Prostate gland (tissue), 2 donors: ENCODE measurements at regions not wholly inside any gene's neighbourhood (a gene's known extent, or its start where the extent isn't known, plus 50 kb on each side); places are given as distances from the start of the nearest gene placed in this dataset.
"Not testable (repeated sequence)": the region's sequence is repeated elsewhere in the genome, so short reads cannot be mapped to it uniquely, and the experiment has no call there.

Experiments
- DNase-seq: peaks from one replicate; pipeline ENCODE4 v3.0.0-alpha.2; 2019; ENCODE audit warnings: low spot score
- H3K27ac ChIP-seq, 2 donors: fragments of 200-600 bp; sonication (generic); 2 replicates each; pipeline ENCODE4 v1.5.1; 2017 to 2019
- H3K27me3 ChIP-seq: fragments of 200-600 bp; sonication (generic); replicated peaks from 2 replicates; pipeline ENCODE4 v1.5.1; 2019; ENCODE audit not compliant: insufficient read depth
- H3K36me3 ChIP-seq, 2 donors: fragments of 200-600 bp; sonication (generic); 1 replicate in 1 of 2; 2 replicates in 1 of 2; pipeline versions ENCODE4 v1.5.1 to v1.8.1; 2017 to 2019
- H3K4me1 ChIP-seq: fragments of 200-600 bp; sonication (generic); replicated peaks from 2 replicates; pipeline ENCODE4 v1.5.1; 2019
- H3K4me3 ChIP-seq, 2 donors: fragments of 200-600 bp; sonication (generic); 2 replicates each; pipeline ENCODE4 v1.5.1; 2017 to 2019
- H3K9me3 ChIP-seq: fragments of 200-600 bp; sonication (generic); 2 replicates; pipeline ENCODE4 v1.5.1; 2017
- CTCF ChIP-seq, 4 experiments: fragments of 200-600 bp in 2 of 4; fragments of 450-650 bp in 2 of 4; sonication (generic) in 2 of 4; IDR thresholded peaks; 1 replicate in 3 of 4; 2 replicates in 1 of 4; pipeline ENCODE4 v1.5.1; 2016 to 2019; ENCODE audit warnings: antibody characterized with exemption in 4 of 4, mild to moderate bottlenecking in 2 of 4, moderate library complexity in 2 of 4
- POLR2A ChIP-seq: fragments of 450-650 bp; IDR thresholded peaks from one replicate; pipeline ENCODE4 v1.6.1; 2016; ENCODE audit warnings: antibody characterized with exemption, mild to moderate bottlenecking
- POLR2AphosphoS5 ChIP-seq: sonication (generic); formaldehyde crosslinking; IDR thresholded peaks from one replicate; pipeline ENCODE4 v1.6.1; 2017; ENCODE audit warnings: antibody characterized with exemption
- WGBS: methylation state at CpG from one replicate; pipeline ENCODE4 v1.1.5; 2018; 5-methylcytosine and 5-hydroxymethylcytosine counted together
- intact Hi-C: fragments of 100-400 bp; cut with DNase I; formaldehyde crosslinking; loops from one replicate; pipeline ENCODE4 v1.14.2; 2022

GRCh38 chr11:29224739-29225384 is 792.0 kb downstream of the KCNA4 start:
- H3K4me1 ChIP-seq = no peaks in the 10 kb centered on the region
- no peak overlapping the region for H3K4me3 ChIP-seq
- no peak for DNase-seq
- no peaks in the 10 kb centered on the region for H3K9me3 ChIP-seq
- H3K27me3 ChIP-seq = no peaks in the 10 kb centered on the region
- H3K27ac ChIP-seq = no peak overlapping the region
- intact Hi-C loops = no loop called here
- H3K36me3 ChIP-seq = no peaks in the 10 kb centered on the region
- 78% methylated on average over 9 of the region's 9 CpGs for WGBS
- TF ChIP-seq POLR2AphosphoS5 (no peak), POLR2A (no peak), CTCF (IDR thresholded peaks at IDR 0.05) (no peak)

GRCh38 chr11:29219531-29219930 is 797.3 kb downstream of the KCNA4 start:
- H3K9me3 ChIP-seq, intact Hi-C loops, H3K4me1 ChIP-seq, DNase-seq, H3K27ac ChIP-seq, H3K27me3 ChIP-seq, H3K4me3 ChIP-seq, H3K36me3 ChIP-seq: not testable (repeated sequence)
- 64% methylated on average over 1 of the region's 1 CpG for WGBS

- no peak for TF ChIP-seq POLR2AphosphoS5
- no peak for TF ChIP-seq POLR2A
- TF ChIP-seq CTCF (IDR thresholded peaks at IDR 0.05) = no peak
- no peaks in the 10 kb centered on the region for H3K27me3 ChIP-seq
These were observed 798.9 kb downstream of the KCNA4 start for GRCh38 chr11:29217901-29218300.

GRCh38 chr11:29214833-29215232 is 802.0 kb downstream of the KCNA4 start:
- Histone ChIP-seq H3K27ac (no peak overlapping the region), H3K4me1 (no peaks in the 10 kb centered on the region), H3K9me3 (no peaks in the 10 kb centered on the region), H3K27me3 (no peaks in the 10 kb centered on the region), H3K4me3 (no peak overlapping the region), H3K36me3 (no peaks in the 10 kb centered on the region)
- no peak for DNase-seq
- TF ChIP-seq CTCF (IDR thresholded peaks at IDR 0.05) = no peak
- TF ChIP-seq POLR2AphosphoS5 = no peak
- no peak for TF ChIP-seq POLR2A
- WGBS = 58% methylated on average over 4 of the region's 4 CpGs
- intact Hi-C loops = no loop called here

More at GRCh38 chr11:29217901-29218300, 798.9 kb downstream of the KCNA4 start:
- no peaks in the 10 kb centered on the region for H3K4me1 ChIP-seq
- intact Hi-C loops = no loop called here
- no peaks in the 10 kb centered on the region for H3K36me3 ChIP-seq
- H3K9me3 ChIP-seq = no peaks in the 10 kb centered on the region
- DNase-seq = no peak
- no peak overlapping the region for H3K4me3 ChIP-seq
- no peak overlapping the region for H3K27ac ChIP-seq

- WGBS = 51% methylated on average over 3 of the region's 3 CpGs
- H3K9me3 ChIP-seq = no peaks in the 10 kb centered on the region
- no peak overlapping the region for H3K27ac ChIP-seq
- no peak overlapping the region for H3K4me3 ChIP-seq
- H3K27me3 ChIP-seq = no peaks in the 10 kb centered on the region
- no peaks in the 10 kb centered on the region for H3K36me3 ChIP-seq
- TF ChIP-seq POLR2A (no peak), POLR2AphosphoS5 (no peak), CTCF (IDR thresholded peaks at IDR 0.05) (no peak)
- no peaks in the 10 kb centered on the region for H3K4me1 ChIP-seq
- DNase-seq = no peak
- intact Hi-C loops = no loop called here
These were observed 805.6 kb downstream of the KCNA4 start for GRCh38 chr11:29211202-29211601.
